HepG2 (cell line): ENCODE measurements at regions not wholly inside any gene's neighbourhood (a gene's known extent, or its start where the extent isn't known, plus 50 kb on each side); places are given as distances from the start of the nearest gene placed in this dataset.

Source experiments
- ATAC-seq: fragments of 200-7000 bp; cut with Tn5 transposase; 3 replicates; pipeline ENCODE4 v1.9.1; 2020; ENCODE audit warnings: mild to moderate bottlenecking, moderate library complexity
- BruUV-seq: library from RNA; stranded (reverse); fragments of 400-500 nt; replicated peaks from 2 replicates; lab custom pipeline; 2021; lab: Mats Ljungman, UMichigan
- CTCF ChIA-PET: fragments of 300-600 bp; formaldehyde crosslinking; extraction: SDS; loops from one replicate; lab custom pipeline; 2021; ENCODE audit warnings: low total read pairs, inconsistent platforms, low intra/inter-chr PET ratio; lab: Yijun Ruan, JAX
- POLR2A ChIA-PET: fragments of 350-600 bp; sonication (Branson Sonifier 250); formaldehyde crosslinking; loops from one replicate; lab custom pipeline; 2020; ENCODE audit warnings: antibody characterized with exemption, inconsistent platforms; lab: Yijun Ruan, JAX
- DNase-seq: peaks from one replicate; pipeline ENCODE4 v3.0.0-alpha.2; 2015; ENCODE audit warnings: low spot score
- FAIRE-seq: peaks from 3 replicates; lab custom pipeline; 2011; peaks lifted over from hg19 to GRCh38; lab: Jason Lieb, UNC
- H2AFZ ChIP-seq: one replicate; pipeline ENCODE4 v1.6.1; 2011; ENCODE audit warnings: low read length, inconsistent platforms
- H3K27ac ChIP-seq: fragments of 300-600 bp; 3 replicates; pipeline ENCODE4 v1.8.0; 2011; ENCODE audit warnings: mixed run types, mild to moderate bottlenecking, mixed read lengths, low read length, inconsistent platforms; ENCODE audit not compliant: insufficient read depth; ENCODE audit errors: extremely low read length
- H3K27me3 ChIP-seq, 2 experiments: fragments of 200-600 bp in 1 of 2; 2 replicates in 1 of 2; 3 replicates in 1 of 2; pipeline versions ENCODE4 v1.6.0 to v1.8.0; 2011; ENCODE audit warnings: low read length in 2 of 2, mild to moderate bottlenecking in 2 of 2, moderate library complexity in 2 of 2, inconsistent platforms in 1 of 2; ENCODE audit not compliant: insufficient read depth in 2 of 2, control insufficient read depth in 1 of 2
- H3K36me3 ChIP-seq, 2 experiments: fragments of 200-600 bp in 1 of 2; replicated peaks in 1 of 2; 2 replicates in 1 of 2; 3 replicates in 1 of 2; pipeline versions ENCODE4 v1.5.1 to v1.8.0; 2011; ENCODE audit warnings: low read length in 2 of 2, inconsistent platforms in 1 of 2; ENCODE audit not compliant: insufficient read depth in 2 of 2, control insufficient read depth in 1 of 2
- H3K4me1 ChIP-seq: 2 replicates; pipeline ENCODE4 v1.5.1; 2012; ENCODE audit warnings: low read length, inconsistent platforms; ENCODE audit not compliant: insufficient read depth
- H3K4me2 ChIP-seq: 2 replicates; pipeline ENCODE4 v1.6.0; 2011; ENCODE audit warnings: low read depth, low read length, inconsistent platforms
- H3K4me3 ChIP-seq, 3 experiments: fragments of 200-600 bp in 1 of 3; sonication (generic), shearing (Covaris generic) in 1 of 3; replicated peaks in 1 of 3; 2 replicates each; pipeline ENCODE4 v1.5.1; 2011 to 2016; ENCODE audit warnings: low read length in 3 of 3, inconsistent platforms in 2 of 3, low read depth in 2 of 3, mild to moderate bottlenecking in 2 of 3, control low read depth in 1 of 3, mixed read lengths in 1 of 3; ENCODE audit not compliant: insufficient read depth in 1 of 3
- H3K79me2 ChIP-seq: one replicate; pipeline ENCODE4 v1.6.1; 2011; ENCODE audit warnings: low read length, inconsistent platforms; ENCODE audit not compliant: insufficient read depth
- H3K9ac ChIP-seq: 2 replicates; pipeline ENCODE4 v1.6.0; 2011; ENCODE audit warnings: mild to moderate bottlenecking, low read depth, low read length, inconsistent platforms; ENCODE audit not compliant: insufficient read depth
- H3K9me3 ChIP-seq: 2 replicates; pipeline ENCODE4 v1.5.1; 2012; ENCODE audit warnings: mild to moderate bottlenecking, low read length
- H4K20me1 ChIP-seq: 2 replicates; pipeline ENCODE4 v1.6.0; 2011; ENCODE audit warnings: inconsistent platforms, mild to moderate bottlenecking, low read length, moderate library complexity; ENCODE audit not compliant: insufficient read depth
- HDAC6 ChIP-seq: fragments of 200-600 bp; sonication (generic); IDR thresholded peaks from 2 replicates; pipeline ENCODE4 v1.7.0; 2017; ENCODE audit warnings: mild to moderate bottlenecking, antibody characterized with exemption, low read length, low read depth
- YEATS2 ChIP-seq: sonication (generic); formaldehyde crosslinking; IDR thresholded peaks from 2 replicates; pipeline ENCODE4 v1.4.0; 2020; ENCODE audit warnings: missing genetic modification reagents, borderline replicate concordance
- ZFP62 ChIP-seq: sonication (generic); formaldehyde crosslinking; IDR thresholded peaks from 2 replicates; pipeline ENCODE4 v1.4.0; 2020; ENCODE audit warnings: missing genetic modification reagents
- ZNF256 ChIP-seq: sonication (generic); formaldehyde crosslinking; conservative IDR thresholded peaks from 2 replicates; pipeline ENCODE4 v1.4.0; 2020; ENCODE audit warnings: missing genetic modification reagents
- ZNF468 ChIP-seq: sonication (generic); formaldehyde crosslinking; IDR thresholded peaks from 2 replicates; pipeline ENCODE4 v1.8.0; 2022; ENCODE audit warnings: mild to moderate bottlenecking, moderate library complexity, missing genetic modification reagents
- ZNF546 ChIP-seq: sonication (generic); formaldehyde crosslinking; conservative IDR thresholded peaks from 2 replicates; pipeline ENCODE4 v1.8.1; 2023; ENCODE audit warnings: mild to moderate bottlenecking, missing genetic modification reagents
- WGBS: methylation state at CpG from one replicate; pipeline ENCODE4 v1.1.6; 2017; ENCODE audit warnings: low lambda C conversion rate; 5-methylcytosine and 5-hydroxymethylcytosine counted together
- in situ Hi-C: cut with HindIII; loops from 2 replicates; pipeline ENCODE4 v1.10.0; 2017; ENCODE audit warnings: low pct_unique_long_range_greater_than_20kb; ENCODE audit not compliant: extremely low pct_ligation_motif_present
- intact Hi-C: fragments of 100-400 bp; cut with micrococcal nuclease; formaldehyde crosslinking; loops from one replicate; pipeline ENCODE4 v1.10.0; 2022; ENCODE audit not compliant: unreplicated experiment
- TF ChIP-seq, protein P1 (sequence below): sonication (generic); formaldehyde crosslinking; IDR thresholded peaks from 2 replicates; pipeline ENCODE4 v1.9.0; 2021; ENCODE audit warnings: mild to moderate bottlenecking, missing genetic modification reagents
- TF ChIP-seq, protein P2 (sequence below): sonication (generic); formaldehyde crosslinking; IDR thresholded peaks from 2 replicates; pipeline ENCODE4 v1.4.0; 2020; ENCODE audit warnings: low read depth, mild to moderate bottlenecking, missing genetic modification reagents
- TF ChIP-seq, protein P3 (sequence below): sonication (generic); formaldehyde crosslinking; conservative IDR thresholded peaks from 2 replicates; pipeline ENCODE4 v1.5.0; 2020; ENCODE audit warnings: missing genetic modification reagents
- TF ChIP-seq, protein P4 (sequence below), 2 experiments: IDR thresholded peaks; 2 replicates each; pipeline ENCODE4 v1.6.1; 2011 to 2012; ENCODE audit warnings: low read length in 2 of 2, borderline replicate concordance in 1 of 2, low read depth in 1 of 2, mild to moderate bottlenecking in 1 of 2, moderate library complexity in 1 of 2

DNA sequence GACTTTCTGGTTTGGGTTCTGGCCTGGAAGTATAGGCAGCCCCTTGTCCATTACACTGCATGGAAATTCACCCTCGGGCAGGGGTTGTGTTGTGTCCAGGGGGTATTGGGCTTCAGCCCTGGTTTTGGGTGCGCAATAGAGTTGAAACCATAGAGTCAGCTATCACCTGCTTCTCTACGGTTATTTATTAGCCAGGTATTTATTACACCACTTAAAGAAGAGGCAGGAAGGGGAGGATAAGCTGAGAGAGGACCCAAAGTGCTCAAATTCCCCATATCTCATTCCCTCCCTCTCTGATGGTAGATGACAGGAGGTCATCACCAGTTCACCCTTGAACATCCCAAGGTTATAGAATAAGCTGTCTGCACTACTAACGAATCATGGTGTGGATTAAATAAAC is 133.4 kb downstream of the HRH4 start (continued):
- TF ChIP-seq, protein P1, sequence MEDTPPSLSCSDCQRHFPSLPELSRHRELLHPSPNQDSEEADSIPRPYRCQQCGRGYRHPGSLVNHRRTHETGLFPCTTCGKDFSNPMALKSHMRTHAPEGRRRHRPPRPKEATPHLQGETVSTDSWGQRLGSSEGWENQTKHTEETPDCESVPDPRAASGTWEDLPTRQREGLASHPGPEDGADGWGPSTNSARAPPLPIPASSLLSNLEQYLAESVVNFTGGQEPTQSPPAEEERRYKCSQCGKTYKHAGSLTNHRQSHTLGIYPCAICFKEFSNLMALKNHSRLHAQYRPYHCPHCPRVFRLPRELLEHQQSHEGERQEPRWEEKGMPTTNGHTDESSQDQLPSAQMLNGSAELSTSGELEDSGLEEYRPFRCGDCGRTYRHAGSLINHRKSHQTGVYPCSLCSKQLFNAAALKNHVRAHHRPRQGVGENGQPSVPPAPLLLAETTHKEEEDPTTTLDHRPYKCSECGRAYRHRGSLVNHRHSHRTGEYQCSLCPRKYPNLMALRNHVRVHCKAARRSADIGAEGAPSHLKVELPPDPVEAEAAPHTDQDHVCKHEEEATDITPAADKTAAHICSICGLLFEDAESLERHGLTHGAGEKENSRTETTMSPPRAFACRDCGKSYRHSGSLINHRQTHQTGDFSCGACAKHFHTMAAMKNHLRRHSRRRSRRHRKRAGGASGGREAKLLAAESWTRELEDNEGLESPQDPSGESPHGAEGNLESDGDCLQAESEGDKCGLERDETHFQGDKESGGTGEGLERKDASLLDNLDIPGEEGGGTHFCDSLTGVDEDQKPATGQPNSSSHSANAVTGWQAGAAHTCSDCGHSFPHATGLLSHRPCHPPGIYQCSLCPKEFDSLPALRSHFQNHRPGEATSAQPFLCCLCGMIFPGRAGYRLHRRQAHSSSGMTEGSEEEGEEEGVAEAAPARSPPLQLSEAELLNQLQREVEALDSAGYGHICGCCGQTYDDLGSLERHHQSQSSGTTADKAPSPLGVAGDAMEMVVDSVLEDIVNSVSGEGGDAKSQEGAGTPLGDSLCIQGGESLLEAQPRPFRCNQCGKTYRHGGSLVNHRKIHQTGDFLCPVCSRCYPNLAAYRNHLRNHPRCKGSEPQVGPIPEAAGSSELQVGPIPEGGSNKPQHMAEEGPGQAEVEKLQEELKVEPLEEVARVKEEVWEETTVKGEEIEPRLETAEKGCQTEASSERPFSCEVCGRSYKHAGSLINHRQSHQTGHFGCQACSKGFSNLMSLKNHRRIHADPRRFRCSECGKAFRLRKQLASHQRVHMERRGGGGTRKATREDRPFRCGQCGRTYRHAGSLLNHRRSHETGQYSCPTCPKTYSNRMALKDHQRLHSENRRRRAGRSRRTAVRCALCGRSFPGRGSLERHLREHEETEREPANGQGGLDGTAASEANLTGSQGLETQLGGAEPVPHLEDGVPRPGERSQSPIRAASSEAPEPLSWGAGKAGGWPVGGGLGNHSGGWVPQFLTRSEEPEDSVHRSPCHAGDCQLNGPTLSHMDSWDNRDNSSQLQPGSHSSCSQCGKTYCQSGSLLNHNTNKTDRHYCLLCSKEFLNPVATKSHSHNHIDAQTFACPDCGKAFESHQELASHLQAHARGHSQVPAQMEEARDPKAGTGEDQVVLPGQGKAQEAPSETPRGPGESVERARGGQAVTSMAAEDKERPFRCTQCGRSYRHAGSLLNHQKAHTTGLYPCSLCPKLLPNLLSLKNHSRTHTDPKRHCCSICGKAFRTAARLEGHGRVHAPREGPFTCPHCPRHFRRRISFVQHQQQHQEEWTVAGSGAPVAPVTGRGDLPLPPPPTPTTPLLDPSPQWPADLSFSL (CRISPR knock-in tag), result no peak

DNA sequence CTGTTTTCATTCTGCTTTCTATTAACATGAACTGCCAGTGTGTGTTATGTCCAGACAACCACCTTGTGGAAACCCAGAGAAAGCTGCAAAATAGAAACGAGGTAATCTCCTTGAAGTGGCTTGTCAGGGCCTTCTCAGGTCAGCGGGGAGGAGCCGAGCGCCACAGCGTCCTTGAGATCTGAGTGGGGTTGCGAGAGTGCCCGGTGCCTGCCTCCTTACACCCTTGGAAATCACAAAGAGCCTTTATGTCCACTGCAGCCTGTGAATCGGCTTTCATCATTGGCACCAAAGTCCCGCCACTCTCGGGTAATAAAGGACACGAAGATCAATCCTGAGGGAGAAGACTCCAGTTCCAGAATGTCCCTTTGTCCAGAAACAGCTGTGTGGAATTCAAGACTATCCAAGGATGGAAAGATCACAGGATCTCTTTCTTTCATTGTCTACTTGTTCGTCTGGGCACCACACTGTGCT is 135.2 kb downstream of the HRH4 start:
- Histone ChIP-seq H4K20me1 (no peaks in the 10 kb centered on the region), H2AFZ (no peak overlapping the region), H3K27ac (no peak overlapping the region), H3K36me3 (no peaks in the 10 kb centered on the region), H3K4me3 (no peak overlapping the region), H3K79me2 (no peaks in the 10 kb centered on the region), H3K4me1 (no peaks in the 10 kb centered on the region), H3K9me3 (no peaks in the 10 kb centered on the region), H3K9ac (no peak overlapping the region), H3K27me3 (peaks cover 2 to 7% of the 10 kb centered on the region in 2 experiments; a peak in 2 of 5 replicates), H3K4me2 (no peak overlapping the region)
- ChIA-PET CTCF (no interaction called here), POLR2A (no interaction called here)
- intact Hi-C loops (no loop called here), in situ Hi-C loops (loop anchor here (25.0 kb wide), 1 partner anchor 108 kb away; no protein-coding TSS in a partner anchor)
- BruUV-seq, result no TSS peak
- 0% methylated on average over 6 of the region's 12 CpGs for WGBS
- no peak for DNase-seq
- no peak for FAIRE-seq
- no peak for ATAC-seq
- TF ChIP-seq YEATS2 (CRISPR knock-in tag), result no peak
- TF ChIP-seq ZNF546 (CRISPR knock-in tag), result no peak
- TF ChIP-seq, protein P2, sequence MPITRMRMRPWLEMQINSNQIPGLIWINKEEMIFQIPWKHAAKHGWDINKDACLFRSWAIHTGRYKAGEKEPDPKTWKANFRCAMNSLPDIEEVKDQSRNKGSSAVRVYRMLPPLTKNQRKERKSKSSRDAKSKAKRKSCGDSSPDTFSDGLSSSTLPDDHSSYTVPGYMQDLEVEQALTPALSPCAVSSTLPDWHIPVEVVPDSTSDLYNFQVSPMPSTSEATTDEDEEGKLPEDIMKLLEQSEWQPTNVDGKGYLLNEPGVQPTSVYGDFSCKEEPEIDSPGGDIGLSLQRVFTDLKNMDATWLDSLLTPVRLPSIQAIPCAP (CRISPR knock-in tag), result no peak
- TF ChIP-seq, protein P3, sequence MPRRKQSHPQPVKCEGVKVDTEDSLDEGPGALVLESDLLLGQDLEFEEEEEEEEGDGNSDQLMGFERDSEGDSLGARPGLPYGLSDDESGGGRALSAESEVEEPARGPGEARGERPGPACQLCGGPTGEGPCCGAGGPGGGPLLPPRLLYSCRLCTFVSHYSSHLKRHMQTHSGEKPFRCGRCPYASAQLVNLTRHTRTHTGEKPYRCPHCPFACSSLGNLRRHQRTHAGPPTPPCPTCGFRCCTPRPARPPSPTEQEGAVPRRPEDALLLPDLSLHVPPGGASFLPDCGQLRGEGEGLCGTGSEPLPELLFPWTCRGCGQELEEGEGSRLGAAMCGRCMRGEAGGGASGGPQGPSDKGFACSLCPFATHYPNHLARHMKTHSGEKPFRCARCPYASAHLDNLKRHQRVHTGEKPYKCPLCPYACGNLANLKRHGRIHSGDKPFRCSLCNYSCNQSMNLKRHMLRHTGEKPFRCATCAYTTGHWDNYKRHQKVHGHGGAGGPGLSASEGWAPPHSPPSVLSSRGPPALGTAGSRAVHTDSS (CRISPR knock-in tag), result no peak
- no peak for TF ChIP-seq ZFP62 (CRISPR knock-in tag)
- no peak for TF ChIP-seq HDAC6
- TF ChIP-seq, protein P4, sequence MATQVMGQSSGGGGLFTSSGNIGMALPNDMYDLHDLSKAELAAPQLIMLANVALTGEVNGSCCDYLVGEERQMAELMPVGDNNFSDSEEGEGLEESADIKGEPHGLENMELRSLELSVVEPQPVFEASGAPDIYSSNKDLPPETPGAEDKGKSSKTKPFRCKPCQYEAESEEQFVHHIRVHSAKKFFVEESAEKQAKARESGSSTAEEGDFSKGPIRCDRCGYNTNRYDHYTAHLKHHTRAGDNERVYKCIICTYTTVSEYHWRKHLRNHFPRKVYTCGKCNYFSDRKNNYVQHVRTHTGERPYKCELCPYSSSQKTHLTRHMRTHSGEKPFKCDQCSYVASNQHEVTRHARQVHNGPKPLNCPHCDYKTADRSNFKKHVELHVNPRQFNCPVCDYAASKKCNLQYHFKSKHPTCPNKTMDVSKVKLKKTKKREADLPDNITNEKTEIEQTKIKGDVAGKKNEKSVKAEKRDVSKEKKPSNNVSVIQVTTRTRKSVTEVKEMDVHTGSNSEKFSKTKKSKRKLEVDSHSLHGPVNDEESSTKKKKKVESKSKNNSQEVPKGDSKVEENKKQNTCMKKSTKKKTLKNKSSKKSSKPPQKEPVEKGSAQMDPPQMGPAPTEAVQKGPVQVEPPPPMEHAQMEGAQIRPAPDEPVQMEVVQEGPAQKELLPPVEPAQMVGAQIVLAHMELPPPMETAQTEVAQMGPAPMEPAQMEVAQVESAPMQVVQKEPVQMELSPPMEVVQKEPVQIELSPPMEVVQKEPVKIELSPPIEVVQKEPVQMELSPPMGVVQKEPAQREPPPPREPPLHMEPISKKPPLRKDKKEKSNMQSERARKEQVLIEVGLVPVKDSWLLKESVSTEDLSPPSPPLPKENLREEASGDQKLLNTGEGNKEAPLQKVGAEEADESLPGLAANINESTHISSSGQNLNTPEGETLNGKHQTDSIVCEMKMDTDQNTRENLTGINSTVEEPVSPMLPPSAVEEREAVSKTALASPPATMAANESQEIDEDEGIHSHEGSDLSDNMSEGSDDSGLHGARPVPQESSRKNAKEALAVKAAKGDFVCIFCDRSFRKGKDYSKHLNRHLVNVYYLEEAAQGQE (IDR thresholded peaks at IDR 0.05; ENCODE audit: borderline replicate concordance in 1 of 2, low read depth in 1 of 2, low read length in 2 of 2), result no peak
- no peak for TF ChIP-seq ZNF256 (CRISPR knock-in tag)
- no peak for TF ChIP-seq ZNF468 (CRISPR knock-in tag)
